NCI-H146 treated with DMSO at 0.1 percent for 48 hours (cell line): ENCODE measurements at regions not wholly inside any gene's neighbourhood (a gene's known extent, or its start where the extent isn't known, plus 50 kb on each side); places are given as distances from the start of the nearest gene placed in this dataset.

Source experiments
- DNase-seq: peaks from one replicate; lab custom pipeline; 2025; ENCODE audit not compliant: unreplicated experiment; lab: John Stamatoyannopoulos, UW

GRCh38 chr5:40416098-40416497 lies 263.6 kb upstream of the PTGER4 start:
- no peak for DNase-seq

- DNase-seq: no peak
Measured at GRCh38 chr5:40414922-40415321, 264.8 kb upstream of the PTGER4 start.

- no peak for DNase-seq
Measured at GRCh38 chr5:40413743-40414142, 266.0 kb upstream of the PTGER4 start.

- DNase-seq: no peak
Measured at GRCh38 chr5:40412771-40413170, 266.9 kb upstream of the PTGER4 start.

- DNase-seq: no peak
Measured at GRCh38 chr5:40410964-40411635, 268.6 kb upstream of the PTGER4 start.

GRCh38 chr5:40410231-40410861 lies 269.4 kb upstream of the PTGER4 start:
- DNase-seq: no peak

- no peak for DNase-seq
Measured at GRCh38 chr5:40409601-40410000, 270.1 kb upstream of the PTGER4 start.

- DNase-seq: no peak
Measured at GRCh38 chr5:40406741-40407211, 272.9 kb upstream of the PTGER4 start.

- no peak for DNase-seq
Measured at GRCh38 chr5:40405996-40406740, 273.5 kb upstream of the PTGER4 start.

- DNase-seq: no peak
Measured at GRCh38 chr5:40405230-40405629, 274.5 kb upstream of the PTGER4 start.

- no peak for DNase-seq
Measured at GRCh38 chr5:40404613-40405012, 275.1 kb upstream of the PTGER4 start.

GRCh38 chr5:40402007-40402364 lies 277.7 kb upstream of the PTGER4 start:
- no peak for DNase-seq

GRCh38 chr5:40401284-40402006 lies 278.3 kb upstream of the PTGER4 start:
- DNase-seq: no peak

- DNase-seq: no peak
Measured at GRCh38 chr5:40400245-40400644, 279.5 kb upstream of the PTGER4 start.

GRCh38 chr5:40399349-40399748 lies 280.4 kb upstream of the PTGER4 start:
- no peak for DNase-seq

- DNase-seq: no peak
Measured at GRCh38 chr5:40397976-40398375, 281.7 kb upstream of the PTGER4 start.

- no peak for DNase-seq
Measured at GRCh38 chr5:40397091-40397490, 282.6 kb upstream of the PTGER4 start.

- DNase-seq: no peak
Measured at GRCh38 chr5:40396317-40396716, 283.4 kb upstream of the PTGER4 start.

- DNase-seq: no peak
Measured at GRCh38 chr5:40395251-40395650, 284.5 kb upstream of the PTGER4 start.

GRCh38 chr5:40394698-40395097 lies 285.0 kb upstream of the PTGER4 start:
- DNase-seq: no peak

GRCh38 chr5:40391642-40392041 lies 288.1 kb upstream of the PTGER4 start:
- no peak for DNase-seq
